GM12875 (cell line): ENCODE measurements at regions not wholly inside any gene's neighbourhood (a gene's known extent, or its start where the extent isn't known, plus 50 kb on each side); places are given as distances from the start of the nearest gene placed in this dataset.

Experiments
- H3K4me3 ChIP-seq: one replicate; pipeline ENCODE4 v1.5.1; 2011; ENCODE audit warnings: low read depth, low read length, control low read depth
- TF ChIP-seq, protein P1 (sequence below): IDR thresholded peaks from 2 replicates; pipeline ENCODE4 v1.5.1; 2011; ENCODE audit warnings: low read depth, mild to moderate bottlenecking, control low read depth, inconsistent platforms, low read length, moderate library complexity, borderline replicate concordance; ENCODE audit not compliant: insufficient read depth

- no peak overlapping the region for H3K4me3 ChIP-seq
- TF ChIP-seq, protein P1, sequence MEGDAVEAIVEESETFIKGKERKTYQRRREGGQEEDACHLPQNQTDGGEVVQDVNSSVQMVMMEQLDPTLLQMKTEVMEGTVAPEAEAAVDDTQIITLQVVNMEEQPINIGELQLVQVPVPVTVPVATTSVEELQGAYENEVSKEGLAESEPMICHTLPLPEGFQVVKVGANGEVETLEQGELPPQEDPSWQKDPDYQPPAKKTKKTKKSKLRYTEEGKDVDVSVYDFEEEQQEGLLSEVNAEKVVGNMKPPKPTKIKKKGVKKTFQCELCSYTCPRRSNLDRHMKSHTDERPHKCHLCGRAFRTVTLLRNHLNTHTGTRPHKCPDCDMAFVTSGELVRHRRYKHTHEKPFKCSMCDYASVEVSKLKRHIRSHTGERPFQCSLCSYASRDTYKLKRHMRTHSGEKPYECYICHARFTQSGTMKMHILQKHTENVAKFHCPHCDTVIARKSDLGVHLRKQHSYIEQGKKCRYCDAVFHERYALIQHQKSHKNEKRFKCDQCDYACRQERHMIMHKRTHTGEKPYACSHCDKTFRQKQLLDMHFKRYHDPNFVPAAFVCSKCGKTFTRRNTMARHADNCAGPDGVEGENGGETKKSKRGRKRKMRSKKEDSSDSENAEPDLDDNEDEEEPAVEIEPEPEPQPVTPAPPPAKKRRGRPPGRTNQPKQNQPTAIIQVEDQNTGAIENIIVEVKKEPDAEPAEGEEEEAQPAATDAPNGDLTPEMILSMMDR = no peak
Measured at GRCh38 chr16:13558752-13559151, 361.2 kb upstream of the ERCC4 start.

DNA sequence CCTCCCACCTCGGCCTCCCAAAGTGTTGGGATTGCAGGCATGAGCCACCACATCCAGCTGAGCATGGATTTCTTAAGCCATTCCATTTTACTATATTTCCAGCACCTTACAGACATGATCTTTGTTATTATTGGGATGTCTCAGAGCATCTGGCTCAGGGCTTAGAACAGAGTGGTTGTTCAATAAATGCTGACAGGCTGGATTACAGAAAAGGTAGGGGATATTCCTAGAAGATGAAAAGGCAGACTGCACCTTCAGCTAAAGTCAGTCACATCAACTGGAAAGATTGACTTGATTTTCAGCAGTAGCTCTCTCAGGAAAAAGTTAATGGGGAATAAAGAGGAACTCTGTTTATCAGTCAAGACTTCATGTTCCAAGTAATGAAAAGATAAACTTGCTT is 360.3 kb upstream of the ERCC4 start:
- TF ChIP-seq, protein P1 = no peak
- H3K4me3 ChIP-seq = no peak overlapping the region

DNA sequence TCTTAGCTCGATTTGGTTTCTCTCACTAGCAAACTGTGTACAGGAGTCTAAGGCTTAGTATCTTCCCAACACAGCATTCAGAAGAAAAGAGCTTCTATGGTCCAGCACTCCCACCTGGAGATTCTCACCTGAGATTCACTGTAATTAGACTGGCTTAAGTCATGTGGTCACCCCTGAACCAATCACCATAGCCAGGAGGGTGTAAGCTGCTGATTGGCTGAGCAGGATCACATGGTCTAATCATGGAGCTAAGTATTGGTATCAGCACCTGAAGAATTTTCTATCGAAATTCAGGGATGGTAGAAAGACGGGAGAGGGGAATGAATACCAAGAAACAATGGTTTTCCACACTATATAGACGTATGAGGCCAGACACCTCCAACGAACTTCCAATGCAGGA is 359.8 kb upstream of the ERCC4 start:
- TF ChIP-seq, protein P1 = no peak

GRCh38 chr16:13561291-13562070 is 358.5 kb upstream of the ERCC4 start:
- H3K4me3 ChIP-seq = no peak overlapping the region
- TF ChIP-seq, protein P1 = no peak

More for the DNA sequence above, 359.8 kb upstream of the ERCC4 start:
- no peak overlapping the region for H3K4me3 ChIP-seq

- no peak overlapping the region for H3K4me3 ChIP-seq
- TF ChIP-seq, protein P1 = no peak
Measured at GRCh38 chr16:13568803-13569202, 351.2 kb upstream of the ERCC4 start.

- H3K4me3 ChIP-seq = no peak overlapping the region
- TF ChIP-seq, protein P1 = no peak
Measured at GRCh38 chr16:13569986-13570385, 350.0 kb upstream of the ERCC4 start.

DNA sequence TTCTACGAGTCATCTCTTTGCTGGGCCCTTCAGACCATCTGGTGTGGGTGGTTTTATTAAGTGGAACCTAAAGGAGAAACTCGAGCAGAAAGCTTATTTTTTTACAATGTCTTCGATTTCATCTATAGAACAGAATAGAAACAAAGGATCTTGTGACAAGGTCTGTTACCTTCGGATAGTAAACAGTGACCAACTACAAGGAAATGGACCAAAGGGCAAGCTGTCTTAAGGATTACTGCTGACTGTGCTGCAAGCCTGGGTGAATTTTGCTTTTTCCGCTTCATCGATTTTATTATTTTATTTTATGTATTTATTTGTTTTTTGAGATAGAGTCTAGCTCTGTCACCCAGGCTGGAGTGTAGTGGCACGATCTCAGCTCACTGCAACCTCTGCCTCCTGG is 348.9 kb upstream of the ERCC4 start:
- TF ChIP-seq, protein P1 = no peak
- H3K4me3 ChIP-seq = no peak overlapping the region
